M059J (cell line): ENCODE measurements at regions not wholly inside any gene's neighbourhood (a gene's known extent, or its start where the extent isn't known, plus 50 kb on each side); places are given as distances from the start of the nearest gene placed in this dataset.

Source experiments
- DNase-seq: peaks from one replicate; pipeline ENCODE4 v3.0.0-alpha.2; 2012; ENCODE audit warnings: low read depth

DNA sequence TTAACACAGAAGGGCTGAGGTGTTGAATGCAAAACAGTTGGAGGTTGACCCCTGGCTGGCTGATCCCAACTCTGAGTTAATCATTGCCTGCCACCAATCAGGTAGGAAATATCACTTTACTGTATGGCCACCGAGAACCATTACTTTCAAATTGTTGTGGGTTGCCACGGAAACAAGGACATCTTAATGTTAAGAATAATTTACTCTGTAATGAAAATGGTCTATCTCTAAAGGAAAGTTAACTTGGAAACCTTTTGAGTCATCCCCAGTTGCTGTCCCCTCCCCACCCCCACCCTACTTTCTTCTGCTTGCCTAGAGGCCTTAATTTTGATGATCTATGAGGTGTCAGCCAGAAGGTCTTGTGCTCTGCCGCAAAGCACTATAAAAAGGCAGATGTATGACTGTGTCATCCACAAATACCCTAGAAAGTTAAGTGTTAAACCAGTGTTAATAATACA lies 78.7 kb upstream of the SNRK start:
- peak; percentile 80 for DNase-seq

GRCh38 chr3:43206632-43207031 lies 79.7 kb upstream of the SNRK start:
- DNase-seq, result no peak

DNA sequence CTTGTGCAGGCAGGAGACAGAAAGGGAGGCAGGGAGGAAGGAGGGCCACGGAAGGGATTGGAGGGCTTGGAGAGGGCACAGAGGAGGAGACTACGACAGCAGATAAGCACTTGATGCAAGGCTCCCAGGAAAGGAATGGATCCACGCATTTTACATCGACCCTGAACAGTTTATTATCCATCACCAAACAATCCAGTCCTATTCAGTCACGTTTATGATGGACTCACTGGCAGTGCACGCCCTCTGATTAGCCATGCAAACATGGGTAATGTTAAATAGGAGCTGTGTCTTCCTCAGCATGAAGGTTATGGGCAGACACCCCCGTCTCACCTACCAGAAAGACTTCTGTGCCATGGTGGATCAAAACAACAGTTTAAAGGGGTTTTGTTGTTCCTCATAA lies 80.2 kb upstream of the SNRK start:
- no peak for DNase-seq

GRCh38 chr3:43203022-43203421 lies 83.3 kb upstream of the SNRK start:
- DNase-seq, result no peak

DNA sequence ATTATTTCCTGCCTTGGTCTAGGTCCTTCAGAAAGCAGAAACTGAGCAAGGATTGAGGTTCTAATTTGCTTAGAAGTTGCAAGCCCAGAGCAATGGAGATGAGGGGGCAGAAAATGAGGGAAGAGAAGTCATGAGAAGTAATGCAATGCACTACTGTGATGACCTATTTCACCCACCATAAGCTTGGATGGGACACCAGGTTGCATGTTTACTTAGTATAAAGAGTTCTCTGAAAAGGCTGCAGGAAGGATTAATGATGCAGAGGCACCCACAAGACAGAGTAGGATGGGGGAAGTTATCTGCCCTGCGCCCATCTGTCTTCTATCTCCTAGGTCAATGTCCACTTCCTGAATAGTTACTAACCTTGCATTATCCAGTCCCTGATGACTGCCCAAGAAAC lies 84.8 kb upstream of the SNRK start:
- no peak for DNase-seq

- no peak for DNase-seq
Observed at GRCh38 chr3:43199645-43200306, 86.6 kb upstream of the SNRK start.

DNA sequence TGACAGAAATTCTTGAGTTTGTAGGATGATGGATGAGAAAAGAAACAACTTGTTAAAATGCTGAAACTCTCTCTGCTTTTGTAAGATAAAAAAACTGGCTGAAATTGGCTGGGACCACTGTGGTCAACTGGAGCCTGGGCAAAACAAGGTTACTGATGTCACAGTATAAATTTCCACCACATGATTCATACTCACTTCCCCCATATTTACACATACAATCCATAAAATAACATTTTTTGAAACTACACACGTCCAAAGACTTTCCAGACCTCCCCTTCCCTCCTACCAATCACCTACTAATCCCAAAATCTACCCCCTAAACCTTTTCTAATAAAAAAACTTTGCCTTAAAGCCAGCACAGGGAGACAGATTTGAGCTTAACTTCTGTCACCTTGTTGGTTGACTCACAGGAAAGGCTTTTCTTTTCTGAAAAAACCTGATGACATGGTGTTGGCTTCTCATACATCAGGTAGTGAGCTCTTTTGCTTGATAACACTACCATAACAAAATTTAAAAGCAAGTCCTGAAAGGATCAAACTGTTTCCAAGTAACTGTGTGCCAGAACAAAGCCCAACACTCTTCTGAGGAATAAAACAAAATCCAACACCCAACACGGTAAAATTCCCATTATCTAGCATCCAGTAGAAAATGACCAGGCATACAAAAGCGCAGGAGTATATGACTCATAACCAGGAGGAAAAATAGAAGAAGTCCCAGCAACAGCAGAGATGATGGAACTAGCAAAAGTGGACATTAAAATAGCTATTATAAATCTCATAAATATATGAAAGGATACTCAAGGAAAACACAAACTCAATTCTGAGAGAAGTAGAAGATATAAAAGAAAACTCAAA lies 87.3 kb upstream of the SNRK start:
- peak; percentile 57 for DNase-seq

- DNase-seq, result no peak
Observed at GRCh38 chr3:43198301-43198700, 88.0 kb upstream of the SNRK start.

- DNase-seq, result no peak
Observed at GRCh38 chr3:43197181-43197580, 89.2 kb upstream of the SNRK start.

DNA sequence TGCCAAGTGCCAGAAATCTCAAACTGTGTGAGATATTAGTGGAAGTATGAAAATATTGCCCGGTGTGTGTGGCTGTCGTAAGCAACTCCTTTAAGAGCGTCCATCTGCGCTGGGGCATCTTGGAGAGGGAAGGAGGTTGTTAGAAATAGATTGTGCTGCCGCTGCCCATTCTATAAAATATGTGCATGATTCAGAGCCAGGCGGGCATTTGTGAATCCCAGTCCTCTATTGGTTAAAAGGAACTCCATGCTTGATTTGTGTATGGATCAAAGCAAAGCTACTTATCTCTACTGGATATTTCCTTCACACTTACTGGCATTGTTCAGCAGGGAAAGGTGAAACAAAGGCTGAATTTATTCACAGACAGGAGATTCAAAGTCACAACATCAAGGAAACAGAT lies 89.6 kb upstream of the SNRK start:
- no peak for DNase-seq

- DNase-seq, result no peak
Observed at GRCh38 chr3:43195115-43195498, 89.2 kb upstream of the POMGNT2 start.

DNA sequence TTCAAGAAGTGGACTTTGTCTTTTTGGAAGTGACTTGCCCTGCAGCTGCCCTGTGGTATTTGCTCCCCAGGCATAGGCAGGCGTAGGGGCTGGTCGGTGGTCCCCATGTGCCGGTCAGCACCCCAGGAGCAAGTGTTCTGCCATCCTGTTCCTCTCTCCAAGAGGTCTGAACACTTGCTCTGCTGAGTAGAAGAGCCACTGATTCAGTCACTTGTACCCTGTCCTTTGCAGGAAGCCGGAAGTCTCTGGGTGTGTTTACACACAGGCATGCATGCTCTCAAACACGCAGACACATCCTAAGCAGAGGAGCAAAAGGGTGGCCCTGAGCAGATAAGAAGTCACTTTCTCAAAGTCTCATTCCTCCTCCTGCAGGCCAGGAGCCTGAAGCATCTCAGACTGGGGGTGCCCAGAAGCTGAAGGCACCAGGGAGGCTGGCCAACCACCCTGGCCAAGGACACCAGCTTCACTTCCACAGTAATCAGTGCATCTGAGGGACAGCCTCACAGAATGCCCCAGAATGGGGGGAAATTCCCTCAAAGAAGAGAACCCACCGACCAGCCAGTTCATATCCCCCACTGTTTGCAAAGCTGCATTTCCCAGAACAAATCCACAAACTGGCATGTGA lies 88.7 kb upstream of the POMGNT2 start:
- no peak for DNase-seq

DNA sequence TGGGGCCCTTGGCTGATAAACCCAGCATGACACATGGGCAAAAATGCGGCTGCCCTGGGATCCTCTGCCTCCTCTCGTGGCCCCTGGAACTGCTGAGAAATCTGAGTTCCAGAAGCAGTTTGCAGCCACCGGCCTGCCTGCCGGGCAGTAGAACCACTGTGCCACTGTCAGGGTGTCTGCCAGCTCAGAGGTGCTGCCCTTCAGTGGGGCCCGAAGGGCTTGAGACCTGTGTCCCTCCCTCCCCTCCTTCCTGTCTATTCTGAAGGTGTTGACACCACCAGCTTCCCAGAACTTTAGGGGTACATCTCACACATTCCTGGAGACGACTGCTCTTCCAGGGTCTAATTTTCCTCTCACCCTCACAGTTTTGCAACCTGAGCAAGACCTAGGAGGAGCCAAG lies 88.2 kb upstream of the POMGNT2 start:
- DNase-seq, result no peak

GRCh38 chr3:43192028-43192427 lies 86.1 kb upstream of the POMGNT2 start:
- no peak for DNase-seq

- DNase-seq, result peak; percentile 62
Observed at GRCh38 chr3:43191116-43191515, 85.2 kb upstream of the POMGNT2 start.

- DNase-seq, result peak; percentile 89
Observed at GRCh38 chr3:43190670-43191069, 84.8 kb upstream of the POMGNT2 start.

GRCh38 chr3:43187836-43188479 lies 82.1 kb upstream of the POMGNT2 start:
- DNase-seq, result no peak

GRCh38 chr3:43185983-43186314 lies 80.1 kb upstream of the POMGNT2 start:
- no peak for DNase-seq

DNA sequence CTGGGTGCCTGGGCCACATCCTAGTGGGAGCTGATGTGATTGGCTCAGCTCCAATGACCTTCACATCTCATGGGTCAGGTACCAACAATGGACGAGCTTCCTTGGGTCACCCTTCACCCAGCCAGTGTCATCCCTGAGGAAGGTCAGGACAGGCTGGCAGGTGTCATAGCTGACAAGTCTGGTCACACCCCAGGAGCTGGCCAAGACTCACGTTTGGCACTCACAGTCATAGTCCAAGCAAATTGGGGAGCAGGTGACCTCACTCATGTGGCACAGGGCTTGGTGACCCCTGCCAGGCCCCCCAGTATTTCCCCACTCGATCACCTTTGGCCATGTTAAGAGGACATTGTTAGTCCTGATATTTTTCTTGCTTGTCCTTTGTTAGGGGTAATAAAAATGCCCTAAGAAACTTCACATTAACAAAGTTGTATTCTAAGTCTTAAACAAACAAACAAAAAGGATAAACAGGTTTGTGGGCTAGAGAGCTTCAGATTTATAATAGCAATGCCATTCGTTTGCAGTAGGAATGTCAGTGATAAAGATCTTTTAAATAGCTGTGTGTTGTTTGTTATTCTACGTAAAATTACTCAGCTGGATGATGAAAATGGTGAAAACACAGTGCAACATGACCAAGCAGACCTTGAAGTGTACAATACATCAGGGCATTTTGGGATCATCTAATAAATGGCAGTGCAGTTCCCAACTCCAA lies 79.5 kb upstream of the POMGNT2 start:
- peak; percentile 78 for DNase-seq

DNA sequence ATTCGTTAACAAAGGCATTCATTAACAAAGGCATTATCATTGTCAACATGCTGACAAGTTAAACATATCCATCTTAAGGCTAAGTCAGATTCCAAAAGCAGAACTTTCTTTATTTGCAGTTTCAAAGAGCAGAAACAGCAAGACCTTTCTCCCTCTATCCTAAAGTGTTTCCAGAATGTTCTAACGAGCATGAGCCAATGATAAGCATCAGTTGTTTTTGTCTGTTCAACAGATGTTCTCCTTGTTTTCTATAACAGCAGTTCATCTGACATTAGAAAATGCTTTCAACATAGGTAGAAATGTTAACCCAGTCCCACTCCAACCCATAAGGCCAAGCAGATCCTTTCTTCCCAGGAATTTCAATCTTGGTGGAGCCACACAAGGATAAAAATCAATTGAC lies 77.6 kb upstream of the POMGNT2 start:
- DNase-seq, result no peak

DNA sequence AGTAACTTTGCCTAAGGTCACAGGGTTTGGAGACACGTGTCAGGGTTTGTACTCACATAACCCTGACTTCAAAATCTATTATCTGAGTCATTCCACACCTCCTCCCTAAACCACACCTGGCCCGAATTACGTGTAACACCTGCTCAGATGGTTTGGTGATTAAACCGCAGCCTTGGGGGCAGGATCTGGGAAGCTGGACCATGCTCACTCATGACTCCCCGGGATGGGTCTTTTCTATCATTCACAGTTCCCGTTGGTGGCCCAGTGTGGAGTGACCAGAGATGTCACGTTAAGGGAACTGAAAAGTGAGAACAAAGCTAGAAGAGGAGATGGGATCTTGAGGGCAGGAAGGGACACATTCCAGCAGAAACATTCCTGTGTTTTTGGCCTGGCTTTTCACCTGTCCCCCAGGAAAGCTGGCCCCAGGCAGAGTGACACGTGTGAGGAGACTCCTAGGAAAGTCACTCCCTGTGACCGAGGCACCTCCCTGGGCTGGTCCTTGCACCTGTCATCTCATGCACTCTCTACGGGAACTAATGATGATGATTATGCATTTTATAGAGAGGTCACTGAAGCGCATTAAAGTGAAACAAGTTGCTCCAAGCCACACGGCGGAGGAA lies 75.4 kb upstream of the POMGNT2 start:
- DNase-seq, result no peak
